HPDE6-E6E7 (cell line): ENCODE measurements at regions not wholly inside any gene's neighbourhood (a gene's known extent, or its start where the extent isn't known, plus 50 kb on each side); places are given as distances from the start of the nearest gene placed in this dataset.
"Not testable (repeated sequence)": the region's sequence is repeated elsewhere in the genome, so short reads cannot be mapped to it uniquely, and the experiment has no call there.

Experiments used
- DNase-seq: peaks from one replicate; pipeline ENCODE4 v3.0.0; 2011; ENCODE audit warnings: missing footprints; ENCODE audit errors: extremely low spot score

DNA sequence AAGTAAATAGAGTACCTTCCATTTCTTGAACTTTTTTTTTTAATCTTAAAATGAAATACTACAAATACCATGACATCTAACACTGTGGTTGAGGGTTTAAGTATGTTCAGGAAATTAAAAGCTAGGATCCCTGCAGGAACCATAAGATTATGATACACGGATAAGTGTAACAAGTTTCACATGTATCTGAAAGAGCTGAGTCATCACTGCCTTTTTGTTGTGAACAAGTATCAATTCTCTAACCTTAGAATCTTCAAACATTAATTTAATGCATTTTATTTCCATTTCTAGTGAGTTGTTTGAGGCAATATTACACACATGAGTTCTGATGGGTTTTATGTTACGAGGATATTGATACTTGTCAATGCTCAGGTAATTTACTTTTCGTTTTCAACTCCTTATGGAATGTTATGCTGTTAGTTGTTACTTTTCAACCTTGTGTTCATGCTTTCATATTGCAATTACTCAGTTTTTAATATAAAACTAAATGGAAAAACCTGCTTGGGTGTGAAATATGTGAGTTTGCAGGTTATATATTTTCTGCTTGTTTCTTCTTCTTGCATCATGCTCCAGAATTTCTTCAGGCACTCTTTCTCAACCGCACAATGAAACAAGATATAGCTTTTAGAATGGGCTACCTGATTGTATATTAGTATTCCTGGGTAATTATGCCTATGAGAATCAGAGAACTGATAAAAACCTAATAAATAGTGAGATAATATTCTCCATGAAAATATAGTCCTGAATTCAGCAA is 361.3 kb upstream of the MTNR1B start:
- no peak for DNase-seq

DNA sequence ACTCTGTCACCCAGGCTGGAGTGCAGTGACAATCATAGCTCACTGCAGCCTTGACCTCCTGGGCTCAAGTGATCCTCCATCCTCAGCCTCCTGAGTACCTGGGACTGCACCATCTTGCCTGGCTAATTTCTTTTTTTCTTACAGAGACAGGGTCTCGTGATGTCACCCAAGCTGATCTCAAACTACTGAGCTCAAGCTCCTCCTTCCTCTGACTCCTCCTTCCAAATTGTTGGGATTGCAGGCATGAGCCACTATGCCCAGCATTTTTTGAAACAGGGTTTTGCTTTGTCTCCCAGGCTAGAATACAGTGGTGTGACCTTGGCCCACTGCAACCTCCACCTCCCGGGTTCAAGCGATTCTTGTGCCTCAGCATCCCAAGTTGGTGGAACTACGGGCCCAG is 358.3 kb upstream of the MTNR1B start:
- no peak for DNase-seq

DNA sequence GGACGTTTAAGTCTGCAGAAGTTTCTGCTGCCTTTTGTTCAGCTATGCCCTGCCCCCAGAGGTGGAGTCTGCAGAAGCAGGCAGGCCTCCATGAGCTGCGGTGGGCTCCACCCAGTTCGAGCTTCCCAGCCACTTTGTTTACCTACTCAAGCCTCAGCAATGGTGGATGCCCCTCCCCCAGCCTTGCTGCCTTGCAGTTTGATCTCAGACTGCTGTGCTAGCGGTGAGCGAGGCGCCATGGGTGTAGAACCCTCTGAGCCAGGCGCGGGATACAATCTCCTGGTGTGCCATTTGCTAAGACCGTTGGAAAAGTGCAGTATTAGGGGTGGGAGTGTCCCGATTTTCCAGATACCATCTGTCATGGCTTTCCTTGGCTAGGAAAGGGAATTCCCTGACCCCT is 351.4 kb upstream of the MTNR1B start:
- DNase-seq = not testable (repeated sequence)

DNA sequence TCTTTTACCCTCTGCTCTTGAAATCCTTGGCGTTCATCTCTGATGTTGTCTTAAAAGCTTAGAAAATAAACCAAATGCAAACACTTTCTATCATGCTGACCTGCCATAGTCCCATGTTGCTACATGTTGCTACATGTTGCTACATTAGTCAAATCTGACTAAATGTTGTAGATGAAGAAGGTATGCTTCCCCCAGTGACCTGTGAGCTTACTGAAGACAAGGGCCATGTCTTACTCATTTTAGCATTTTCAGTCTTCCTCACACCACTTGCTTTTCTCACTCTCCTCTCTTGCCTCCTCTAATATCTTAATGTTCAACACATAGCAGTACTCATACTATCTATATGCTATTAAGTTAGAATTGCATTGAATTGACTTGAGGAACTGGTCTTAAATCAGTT is 346.4 kb upstream of the MTNR1B start:
- DNase-seq = no peak

GRCh38 chr11:92625894-92626293 is 343.6 kb upstream of the MTNR1B start:
- DNase-seq = no peak

DNA sequence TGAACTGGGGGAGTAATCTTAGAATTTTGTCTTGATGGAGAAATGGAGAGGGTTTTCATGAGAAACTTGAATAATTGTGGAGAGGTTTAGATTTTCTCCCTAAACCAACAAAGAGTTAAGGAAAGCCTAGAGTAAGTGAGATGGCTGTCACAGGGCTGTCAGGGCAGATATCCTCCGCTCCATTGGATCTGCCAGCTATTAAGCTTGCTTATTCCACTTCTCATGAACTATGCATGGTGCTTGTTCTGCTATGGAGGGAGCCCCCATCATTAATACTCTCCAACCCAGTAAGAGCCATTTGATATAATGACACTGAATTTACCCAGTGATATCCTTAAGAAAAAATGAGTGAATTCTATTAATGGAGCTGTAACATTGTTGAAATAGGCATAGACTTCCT is 342.8 kb upstream of the MTNR1B start:
- DNase-seq = no peak

- no peak for DNase-seq
These were observed 341.7 kb upstream of the MTNR1B start for GRCh38 chr11:92627615-92628256.

- DNase-seq = no peak
These were observed 340.8 kb upstream of the MTNR1B start for GRCh38 chr11:92628401-92629292.

DNA sequence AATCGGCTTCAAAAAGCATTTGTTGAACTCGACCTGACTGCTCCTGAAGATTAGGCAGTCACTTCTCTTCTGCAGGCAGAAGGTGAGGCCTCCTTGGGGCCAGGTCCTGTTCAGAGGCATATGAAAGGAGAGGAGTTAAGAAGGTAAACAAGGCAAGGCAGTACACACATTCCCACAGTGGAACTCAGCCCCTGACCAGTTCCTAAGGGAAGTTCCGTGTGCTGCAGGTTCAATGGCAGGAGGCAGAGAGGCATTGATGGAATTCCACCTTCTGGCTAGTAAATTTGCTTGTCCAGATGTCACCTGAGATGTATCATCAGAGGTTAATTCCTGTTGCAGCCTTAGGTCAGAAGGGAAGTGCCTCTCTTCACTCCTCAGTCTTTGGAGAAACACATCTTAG is 337.0 kb upstream of the MTNR1B start:
- no peak for DNase-seq

GRCh38 chr11:92633820-92634219 is 335.6 kb upstream of the MTNR1B start:
- no peak for DNase-seq

GRCh38 chr11:92636543-92637188 is 332.8 kb upstream of the MTNR1B start:
- DNase-seq = no peak

DNA sequence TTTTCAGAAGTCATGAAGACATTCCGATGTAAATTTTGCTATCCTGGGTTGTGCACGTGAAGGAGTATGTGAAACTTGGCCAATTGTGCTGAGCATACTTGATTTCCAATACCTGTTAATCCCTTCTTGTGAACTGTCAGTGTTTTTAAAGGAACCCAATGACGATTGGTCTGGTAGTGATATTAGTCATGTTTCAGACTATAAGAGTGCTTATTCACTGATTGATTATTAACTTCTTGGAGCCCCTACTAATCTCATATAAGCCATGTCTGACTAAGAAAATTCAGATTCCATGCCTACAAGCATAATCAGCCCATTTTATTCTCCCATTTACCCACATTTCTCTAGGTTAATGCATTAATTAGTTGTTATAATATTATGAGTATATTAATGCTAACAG is 330.8 kb upstream of the MTNR1B start:
- DNase-seq = no peak

- no peak for DNase-seq
These were observed 327.1 kb upstream of the MTNR1B start for GRCh38 chr11:92642177-92642931.

DNA sequence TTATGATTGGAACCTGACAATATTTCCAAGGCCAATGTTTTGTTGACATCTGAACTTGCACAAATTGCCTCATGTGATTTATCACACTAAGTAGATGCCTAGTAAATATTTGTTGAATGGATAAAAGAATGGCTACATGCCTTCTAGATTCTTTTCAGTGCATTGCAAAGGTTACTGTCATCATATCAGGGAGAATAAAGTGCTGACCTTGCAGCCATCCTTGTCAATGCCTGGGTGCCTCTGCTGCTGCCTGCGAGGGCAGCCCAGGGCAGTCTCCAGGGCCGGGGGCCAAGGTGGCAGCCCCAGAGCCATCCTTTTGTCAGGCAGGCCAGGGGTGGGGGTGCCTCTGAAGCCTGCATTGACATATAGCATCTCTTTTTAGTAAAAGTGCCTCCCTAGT is 325.6 kb upstream of the MTNR1B start:
- no peak for DNase-seq

DNA sequence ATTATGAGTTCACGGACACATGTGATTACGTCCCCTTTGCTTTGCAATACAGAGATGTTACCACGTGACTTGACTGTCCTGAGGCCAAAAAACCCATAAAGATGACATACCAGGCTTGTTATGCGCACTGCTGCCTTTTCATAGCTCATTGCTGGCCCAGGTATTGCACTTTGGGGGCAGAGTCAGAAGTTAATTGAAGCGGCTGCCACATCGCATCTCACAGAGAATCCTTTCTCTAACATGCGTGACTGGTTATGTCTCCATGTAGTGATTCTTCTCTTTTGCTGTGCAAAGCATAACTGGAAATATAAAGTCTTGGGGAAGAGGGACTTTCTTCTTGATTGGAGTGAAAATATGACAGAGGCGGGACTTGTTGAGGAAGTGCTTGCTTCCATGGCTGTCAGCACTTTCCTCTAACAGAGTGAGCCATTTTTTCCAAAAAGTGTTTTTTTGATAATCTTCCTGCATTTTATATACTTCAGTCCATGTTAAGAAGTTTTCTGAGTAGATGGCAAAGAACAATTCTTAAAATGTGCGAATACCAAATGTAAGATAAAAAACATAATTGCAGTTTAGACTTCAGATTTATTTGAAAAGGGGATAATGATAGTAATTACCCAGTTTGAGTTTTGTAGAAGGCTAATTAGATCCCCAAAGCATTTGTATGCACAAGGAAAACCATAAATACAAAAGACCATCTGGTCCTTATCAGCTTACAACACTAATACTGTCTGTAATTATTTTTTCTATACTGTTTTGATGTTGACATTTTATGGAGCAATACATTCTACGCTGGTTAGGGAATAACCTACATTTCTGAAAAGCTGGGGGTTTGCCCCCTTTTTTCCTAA is 324.6 kb upstream of the MTNR1B start:
- no peak for DNase-seq

GRCh38 chr11:92651159-92651558 is 318.3 kb upstream of the MTNR1B start:
- no peak for DNase-seq

- DNase-seq = no peak
These were observed 316.0 kb upstream of the MTNR1B start for GRCh38 chr11:92653454-92653853.

DNA sequence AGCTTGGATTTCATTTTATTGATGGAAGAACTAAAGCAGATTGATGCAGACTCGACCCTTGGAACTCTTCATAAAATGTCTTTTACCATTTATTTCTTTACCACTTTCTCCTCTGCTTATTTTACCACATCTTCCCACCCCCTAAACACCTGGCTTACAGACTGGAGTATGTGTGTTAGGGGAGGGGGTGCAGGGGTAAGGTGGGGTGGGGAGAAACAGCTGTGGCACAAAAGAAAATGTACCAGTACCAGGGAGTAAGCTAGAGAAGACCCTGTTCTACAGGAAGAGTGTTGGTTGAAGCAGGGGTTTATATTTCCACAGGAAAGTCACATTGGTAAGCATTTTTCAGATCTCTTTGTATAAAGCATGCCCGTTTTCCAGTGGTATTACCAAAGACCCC is 312.7 kb upstream of the MTNR1B start:
- no peak for DNase-seq

- no peak for DNase-seq
These were observed 312.2 kb upstream of the MTNR1B start for GRCh38 chr11:92657226-92657625.

GRCh38 chr11:92658733-92659132 is 310.7 kb upstream of the MTNR1B start:
- DNase-seq = no peak
